ENCODE measurements at regions not wholly inside any gene's neighbourhood (a gene's known extent, or its start where the extent isn't known, plus 50 kb on each side); places are given as distances from the start of the nearest gene placed in this dataset.

- H2AFZ ChIP-seq (ENCODE audit: low read depth, low read length), result no peak overlapping the region
- no peak overlapping the region for H3K4me3 ChIP-seq (ENCODE audit: low read depth in 1 of 2, low read length in 2 of 2)
- no peaks in the 10 kb centered on the region for H3K9me3 ChIP-seq (ENCODE audit: insufficient read depth, low read length, severe bottlenecking)
- H3K36me3 ChIP-seq (ENCODE audit: insufficient read depth, low read length), result no peaks in the 10 kb centered on the region
- no peak for ATAC-seq (ENCODE audit: insufficient read depth, low read depth)
- TF ChIP-seq EZH2 (IDR thresholded peaks at IDR 0.05; ENCODE audit: borderline replicate concordance, low read depth, low read length, severe bottlenecking), result no peak
- TF ChIP-seq, protein P1, sequence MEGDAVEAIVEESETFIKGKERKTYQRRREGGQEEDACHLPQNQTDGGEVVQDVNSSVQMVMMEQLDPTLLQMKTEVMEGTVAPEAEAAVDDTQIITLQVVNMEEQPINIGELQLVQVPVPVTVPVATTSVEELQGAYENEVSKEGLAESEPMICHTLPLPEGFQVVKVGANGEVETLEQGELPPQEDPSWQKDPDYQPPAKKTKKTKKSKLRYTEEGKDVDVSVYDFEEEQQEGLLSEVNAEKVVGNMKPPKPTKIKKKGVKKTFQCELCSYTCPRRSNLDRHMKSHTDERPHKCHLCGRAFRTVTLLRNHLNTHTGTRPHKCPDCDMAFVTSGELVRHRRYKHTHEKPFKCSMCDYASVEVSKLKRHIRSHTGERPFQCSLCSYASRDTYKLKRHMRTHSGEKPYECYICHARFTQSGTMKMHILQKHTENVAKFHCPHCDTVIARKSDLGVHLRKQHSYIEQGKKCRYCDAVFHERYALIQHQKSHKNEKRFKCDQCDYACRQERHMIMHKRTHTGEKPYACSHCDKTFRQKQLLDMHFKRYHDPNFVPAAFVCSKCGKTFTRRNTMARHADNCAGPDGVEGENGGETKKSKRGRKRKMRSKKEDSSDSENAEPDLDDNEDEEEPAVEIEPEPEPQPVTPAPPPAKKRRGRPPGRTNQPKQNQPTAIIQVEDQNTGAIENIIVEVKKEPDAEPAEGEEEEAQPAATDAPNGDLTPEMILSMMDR (IDR thresholded peaks at IDR 0.05; ENCODE audit: borderline replicate concordance, extremely low read depth, low read length, poor library complexity, severe bottlenecking), result no peak
- no peak for DNase-seq
- no peak overlapping the region for H3K27ac ChIP-seq (ENCODE audit: low read length)
- H3K4me2 ChIP-seq (ENCODE audit: insufficient read depth, low read length), result no peak overlapping the region
- no peaks in the 10 kb centered on the region for H3K4me1 ChIP-seq (ENCODE audit: insufficient read depth, low read length)
- no peak overlapping the region for H3K9ac ChIP-seq (ENCODE audit: low read depth, low read length)
- H4K20me1 ChIP-seq (ENCODE audit: insufficient read depth, low read length), result no peaks in the 10 kb centered on the region
- H3K27me3 ChIP-seq (ENCODE audit: insufficient read depth, low read length, poor library complexity), result peaks cover 6% of the 10 kb centered on the region
- no peaks in the 10 kb centered on the region for H3K79me2 ChIP-seq (ENCODE audit: insufficient read depth, low read length)
Measured at GRCh38 chr2:415986-416610, 128.2 kb upstream of the ALKAL2 start.

- H3K27me3 ChIP-seq (ENCODE audit: insufficient read depth, low read length, poor library complexity), result no peaks in the 10 kb centered on the region
- DNase-seq (no peak), ATAC-seq (ENCODE audit: insufficient read depth, low read depth) (no peak)
- peaks cover 2% of the 10 kb centered on the region for H3K9me3 ChIP-seq (ENCODE audit: insufficient read depth, low read length, severe bottlenecking)
- H4K20me1 ChIP-seq (ENCODE audit: insufficient read depth, low read length), result no peaks in the 10 kb centered on the region
- no peaks in the 10 kb centered on the region for H3K36me3 ChIP-seq (ENCODE audit: insufficient read depth, low read length)
- no peak overlapping the region for H2AFZ ChIP-seq (ENCODE audit: low read depth, low read length)
- H3K27ac ChIP-seq (ENCODE audit: low read length), result no peak overlapping the region
- no peak overlapping the region for H3K4me3 ChIP-seq (ENCODE audit: low read depth in 1 of 2, low read length in 2 of 2)
- no peak for TF ChIP-seq EZH2 (IDR thresholded peaks at IDR 0.05; ENCODE audit: borderline replicate concordance, low read depth, low read length, severe bottlenecking)
- TF ChIP-seq, protein P1 (IDR thresholded peaks at IDR 0.05; ENCODE audit: borderline replicate concordance, extremely low read depth, low read length, poor library complexity, severe bottlenecking), result no peak
- H3K9ac ChIP-seq (ENCODE audit: low read depth, low read length), result no peak overlapping the region
- H3K79me2 ChIP-seq (ENCODE audit: insufficient read depth, low read length), result no peaks in the 10 kb centered on the region
- H3K4me1 ChIP-seq (ENCODE audit: insufficient read depth, low read length), result peaks cover under 1% of the 10 kb centered on the region; the same call in 1 of the 2 replicates
- H3K4me2 ChIP-seq (ENCODE audit: insufficient read depth, low read length), result no peak overlapping the region
Measured at GRCh38 chr2:409523-409922, 121.6 kb upstream of the ALKAL2 start.

DNA sequence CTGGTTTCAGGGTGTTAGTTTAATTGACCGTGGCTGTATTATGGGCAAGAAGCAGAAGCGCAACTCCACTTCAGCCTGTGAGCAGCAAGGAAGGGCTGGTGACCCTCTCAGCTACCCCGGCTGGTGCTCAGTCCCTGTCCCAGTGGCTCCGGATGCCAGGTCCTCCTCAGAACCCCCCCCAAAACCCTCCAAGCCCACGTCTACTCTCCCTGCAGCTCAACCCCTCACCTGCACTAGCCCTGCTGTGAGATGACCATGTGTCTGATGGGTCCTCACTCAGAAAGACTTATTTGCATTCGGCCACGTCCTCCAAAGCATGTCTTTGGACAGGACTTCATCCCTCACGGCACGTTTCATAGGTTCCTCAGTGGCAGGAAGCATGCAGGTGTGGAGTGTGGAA is 119.7 kb upstream of the ALKAL2 start:
- H3K27me3 ChIP-seq (ENCODE audit: insufficient read depth, low read length, poor library complexity), result no peaks in the 10 kb centered on the region
- TF ChIP-seq, protein P1 (IDR thresholded peaks at IDR 0.05; ENCODE audit: borderline replicate concordance, extremely low read depth, low read length, poor library complexity, severe bottlenecking), result no peak
- no peak for TF ChIP-seq EZH2 (IDR thresholded peaks at IDR 0.05; ENCODE audit: borderline replicate concordance, low read depth, low read length, severe bottlenecking)
- H3K36me3 ChIP-seq (ENCODE audit: insufficient read depth, low read length), result no peaks in the 10 kb centered on the region
- DNase-seq (no peak), ATAC-seq (ENCODE audit: insufficient read depth, low read depth) (no peak)
- H3K79me2 ChIP-seq (ENCODE audit: insufficient read depth, low read length), result no peaks in the 10 kb centered on the region
- no peak overlapping the region for H3K27ac ChIP-seq (ENCODE audit: low read length)
- H2AFZ ChIP-seq (ENCODE audit: low read depth, low read length), result no peak overlapping the region
- H3K4me2 ChIP-seq (ENCODE audit: insufficient read depth, low read length), result no peak overlapping the region
- no peak overlapping the region for H3K4me3 ChIP-seq (ENCODE audit: low read depth in 1 of 2, low read length in 2 of 2)
- no peaks in the 10 kb centered on the region for H4K20me1 ChIP-seq (ENCODE audit: insufficient read depth, low read length)
- no peak overlapping the region for H3K9ac ChIP-seq (ENCODE audit: low read depth, low read length)
- peaks cover 13% of the 10 kb centered on the region for H3K4me1 ChIP-seq (ENCODE audit: insufficient read depth, low read length)
- H3K9me3 ChIP-seq (ENCODE audit: insufficient read depth, low read length, severe bottlenecking), result peaks cover 3% of the 10 kb centered on the region
